Stimulated activated CD4-positive, alpha-beta T cell treated with anti-CD3 and anti-CD28 coated beads, Interleukin-15, amount 100 ng/mL, for 48 hours (primary cell): ENCODE measurements at regions not wholly inside any gene's neighbourhood (a gene's known extent, or its start where the extent isn't known, plus 50 kb on each side); places are given as distances from the start of the nearest gene placed in this dataset.
"Not testable (repeated sequence)": the region's sequence is repeated elsewhere in the genome, so short reads cannot be mapped to it uniquely, and the experiment has no call there.

Experiments used
- DNase-seq, 2 donors: peaks; one replicate each; pipeline ENCODE4 v3.0.0-alpha.2; 2020; ENCODE audit warnings: low read depth in 2 of 2

DNA sequence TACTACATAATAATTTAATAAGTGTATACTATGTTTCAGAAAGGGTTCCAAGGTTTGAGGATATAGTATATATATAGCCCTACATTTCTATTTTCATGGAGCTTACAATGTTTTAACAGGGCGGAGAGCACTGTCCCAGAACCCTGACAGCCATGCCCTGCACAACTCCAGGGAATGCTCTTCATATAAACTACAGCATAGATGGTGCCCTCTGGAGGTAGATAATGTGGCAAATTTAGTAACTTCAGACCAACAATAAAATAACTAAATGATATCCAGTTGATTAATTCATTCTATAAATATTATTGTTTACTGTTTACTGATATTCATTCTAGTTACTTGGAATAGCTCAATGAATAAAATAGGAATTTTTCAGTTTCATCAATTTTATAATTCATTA lies 693.7 kb upstream of the CCDC179 start:
- no peak for DNase-seq

GRCh38 chr11:23555085-23555484 lies 694.8 kb upstream of the CCDC179 start:
- DNase-seq = no peak

- DNase-seq = no peak
These were observed 696.0 kb upstream of the CCDC179 start for GRCh38 chr11:23556163-23556750.

GRCh38 chr11:23563591-23563990 lies 703.3 kb upstream of the CCDC179 start:
- no peak for DNase-seq

DNA sequence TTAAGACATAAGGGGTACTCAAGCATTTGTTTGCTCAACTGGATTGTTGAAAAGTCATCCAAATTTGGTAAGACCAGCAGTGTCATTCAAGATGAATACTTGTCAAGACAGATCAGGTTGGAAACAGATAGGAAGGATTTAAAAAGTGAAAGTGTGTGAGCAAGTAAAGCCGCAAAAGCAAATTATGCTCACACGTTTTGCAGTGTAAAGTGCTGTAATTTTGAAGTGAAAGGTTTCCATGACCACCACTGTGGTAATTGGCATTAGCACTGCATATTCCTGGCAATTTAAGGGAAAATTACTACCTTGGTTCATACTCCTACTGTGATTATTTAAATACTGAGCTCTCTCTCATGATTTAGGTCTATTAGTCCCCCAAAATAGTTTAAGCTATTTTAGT lies 704.1 kb upstream of the CCDC179 start:
- DNase-seq = no peak

GRCh38 chr11:23569134-23569533 lies 708.9 kb upstream of the CCDC179 start:
- no peak for DNase-seq

- no peak for DNase-seq
These were observed 709.3 kb upstream of the CCDC179 start for GRCh38 chr11:23569547-23569946.

GRCh38 chr11:23570828-23571227 lies 710.6 kb upstream of the CCDC179 start:
- DNase-seq = no peak

- no peak for DNase-seq
These were observed 713.2 kb upstream of the CCDC179 start for GRCh38 chr11:23573429-23573828.

- no peak for DNase-seq
These were observed 713.9 kb upstream of the CCDC179 start for GRCh38 chr11:23574149-23574548.

DNA sequence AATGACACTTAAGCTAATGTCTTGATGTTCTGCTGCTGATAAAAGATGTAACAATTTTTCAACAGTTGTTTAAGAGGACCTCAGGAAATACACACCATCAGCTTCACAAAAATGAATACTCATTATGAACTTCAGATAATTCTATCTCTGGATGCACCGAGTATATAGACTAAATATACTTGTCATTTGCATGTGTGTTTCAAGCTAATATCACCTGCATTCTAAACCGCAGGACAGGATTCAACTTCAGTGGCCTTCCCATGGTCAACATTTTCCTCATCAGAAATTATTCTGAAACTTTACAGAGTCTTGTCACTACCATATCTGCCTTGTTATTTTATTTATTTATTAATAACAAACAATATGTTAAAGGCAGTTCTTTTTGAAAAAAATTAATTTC lies 717.0 kb upstream of the CCDC179 start:
- no peak for DNase-seq

DNA sequence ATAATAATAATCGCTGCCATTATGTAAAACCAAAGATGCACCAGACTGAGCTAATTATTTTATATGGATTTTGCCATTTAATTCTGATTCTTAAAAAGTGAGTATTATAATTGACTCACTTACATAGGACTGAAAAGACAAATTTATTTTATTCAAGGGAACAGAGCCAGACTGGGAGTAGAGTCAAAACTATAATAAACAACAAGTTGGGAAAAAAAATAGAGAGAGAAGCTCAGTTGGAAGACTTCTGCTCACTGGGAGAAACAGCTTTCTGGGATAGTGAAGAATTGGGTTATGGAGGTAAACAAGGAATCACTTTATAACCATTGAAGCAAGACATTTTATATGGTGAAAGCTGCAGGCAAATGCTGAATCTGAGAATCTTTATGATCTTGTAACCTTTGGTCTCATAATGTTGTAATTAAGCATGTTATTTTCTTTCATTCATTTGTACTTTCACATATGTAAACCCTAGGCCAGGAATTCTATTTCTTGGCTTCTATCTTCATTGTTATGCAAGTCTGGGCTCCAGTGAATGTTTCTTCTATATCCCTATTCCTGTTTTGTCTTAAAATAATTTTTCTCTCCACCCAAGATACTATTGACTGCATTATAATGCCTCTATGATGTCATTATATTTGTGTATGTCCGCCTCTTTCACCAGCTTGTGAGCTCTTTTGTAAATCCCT lies 725.3 kb upstream of the CCDC179 start:
- no peak for DNase-seq

DNA sequence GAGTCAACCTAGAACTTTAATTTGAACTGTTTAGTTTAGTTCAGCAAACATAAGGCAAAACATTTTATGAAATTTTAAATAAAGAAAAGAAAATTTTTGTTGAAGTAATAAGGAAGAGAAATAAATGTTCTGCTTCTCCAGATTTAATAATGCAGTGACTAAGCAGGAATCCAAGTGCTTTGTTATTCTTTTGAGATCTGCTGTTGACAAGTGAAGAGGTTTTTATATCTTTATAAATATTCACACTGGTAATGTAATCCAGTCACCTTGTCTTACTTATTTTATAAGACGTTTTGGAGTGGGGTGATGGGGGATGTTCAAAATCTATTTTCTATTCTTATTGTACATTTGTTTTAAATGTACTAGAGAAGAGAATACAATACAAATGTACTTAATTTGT lies 725.9 kb upstream of the CCDC179 start:
- DNase-seq = no peak

GRCh38 chr11:23590596-23591308 lies 730.5 kb upstream of the CCDC179 start:
- no peak for DNase-seq

DNA sequence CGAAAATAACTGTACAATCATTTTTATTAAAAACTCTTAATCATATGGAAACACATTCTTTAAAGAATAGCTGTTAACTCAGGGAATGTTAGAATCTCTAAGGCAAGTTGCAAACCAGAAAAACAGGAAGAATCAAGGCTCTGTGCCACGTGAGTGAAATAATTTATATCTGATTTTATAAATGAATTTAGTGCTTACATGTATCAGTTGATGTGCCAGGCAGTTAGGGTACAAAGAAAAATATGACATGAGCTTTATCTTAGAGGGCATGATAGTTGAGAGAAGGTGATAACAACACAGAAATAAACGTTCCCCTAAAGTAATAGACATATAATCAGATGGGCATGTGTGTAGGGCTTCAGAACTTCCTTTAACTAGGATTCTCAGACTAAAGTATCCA lies 734.5 kb upstream of the CCDC179 start:
- no peak for DNase-seq

- DNase-seq = no peak
These were observed 744.7 kb upstream of the CCDC179 start for GRCh38 chr11:23604966-23605365.

DNA sequence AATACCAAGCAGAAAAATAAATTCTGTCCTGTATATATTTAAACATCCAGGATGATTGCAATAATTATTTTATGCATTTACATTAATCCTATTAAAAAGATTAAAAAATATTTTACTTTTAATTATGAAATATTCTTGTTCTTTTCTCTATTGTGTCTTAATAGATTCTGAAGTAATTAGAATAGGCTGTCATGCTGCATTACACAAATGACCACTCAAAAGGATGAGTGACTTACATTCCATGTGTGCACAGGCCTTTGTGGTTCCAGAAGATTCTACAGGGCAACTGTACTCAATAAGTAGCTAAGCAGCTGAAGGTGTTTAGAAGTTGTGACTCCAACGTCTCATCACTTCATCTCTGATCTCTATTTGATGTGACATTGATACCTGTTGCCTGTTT lies 745.9 kb upstream of the CCDC179 start:
- no peak for DNase-seq

DNA sequence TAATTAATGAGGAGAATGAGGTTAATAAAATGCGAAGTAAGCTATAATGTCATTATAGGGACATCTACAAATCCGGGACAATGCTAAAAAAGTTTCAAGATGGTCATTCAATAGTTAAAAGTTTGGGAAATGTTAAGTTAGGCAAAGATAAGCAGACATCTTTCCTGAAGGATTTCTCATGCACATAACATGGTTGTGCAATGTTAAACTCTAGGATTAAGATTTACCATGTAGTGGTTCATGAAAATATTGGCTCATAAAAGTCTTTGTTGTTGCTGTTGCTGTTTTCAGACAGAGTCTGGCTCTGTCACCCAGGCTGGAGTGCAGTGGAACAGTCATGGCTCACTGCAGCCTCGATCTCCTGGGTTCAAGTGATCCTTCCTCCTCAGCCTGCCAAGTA lies 751.5 kb upstream of the CCDC179 start:
- DNase-seq = no peak

DNA sequence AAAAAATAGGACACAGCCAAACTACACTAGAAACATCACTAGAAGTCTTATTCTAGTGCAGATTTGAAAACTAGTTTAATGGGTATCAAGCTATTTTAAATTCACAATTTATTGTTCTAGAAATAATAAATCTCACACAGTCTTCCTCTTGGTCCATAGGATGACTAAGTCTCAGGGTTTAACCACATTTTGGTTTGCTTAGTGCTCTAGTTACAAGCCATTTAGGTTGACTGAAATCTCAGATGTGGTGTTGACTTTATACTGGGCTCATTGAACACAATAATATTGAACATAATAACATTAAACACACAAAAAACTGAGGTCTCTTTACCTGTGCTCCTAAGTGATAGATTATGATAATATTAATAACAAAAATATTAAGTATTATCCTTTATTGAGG lies 760.3 kb upstream of the CCDC179 start:
- DNase-seq = no peak

DNA sequence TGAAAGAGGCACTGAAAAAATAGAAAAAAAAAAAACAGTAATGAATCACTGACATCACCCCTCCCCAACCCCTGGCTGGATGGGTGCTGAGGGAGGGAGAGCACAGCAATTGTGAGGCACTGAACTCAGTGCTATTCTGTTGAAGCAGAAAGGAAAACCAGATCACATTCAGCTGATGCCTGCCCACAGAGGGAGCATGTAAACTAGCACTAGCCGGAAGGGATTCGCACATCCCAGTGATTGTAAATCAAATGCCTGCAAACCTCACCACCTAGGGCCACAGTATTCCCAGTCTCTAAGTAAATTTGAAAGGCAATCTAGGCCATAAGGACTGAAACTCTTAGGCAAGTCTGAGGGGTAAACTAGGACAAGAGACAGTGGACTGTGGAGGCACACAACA lies 772.0 kb upstream of the CCDC179 start:
- no peak for DNase-seq

DNA sequence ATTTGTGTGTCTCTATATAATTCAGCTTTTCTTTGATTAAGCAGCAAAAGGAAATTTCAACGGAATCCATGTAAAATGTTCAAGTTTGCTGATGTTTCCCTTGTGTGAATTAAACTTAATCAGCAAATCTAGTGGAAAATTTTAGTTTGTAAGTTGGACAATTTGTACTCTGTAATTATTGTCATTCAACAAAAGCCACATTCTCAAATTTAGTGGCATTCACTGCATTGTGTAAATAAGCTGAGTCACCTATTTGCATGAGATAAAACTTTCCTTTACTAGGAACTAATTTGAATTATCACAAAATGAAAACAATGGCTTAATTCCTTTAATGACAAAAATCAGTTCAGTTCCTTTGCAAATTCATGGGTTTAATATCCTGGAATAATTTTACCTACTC lies 784.2 kb upstream of the CCDC179 start:
- DNase-seq = no peak

DNA sequence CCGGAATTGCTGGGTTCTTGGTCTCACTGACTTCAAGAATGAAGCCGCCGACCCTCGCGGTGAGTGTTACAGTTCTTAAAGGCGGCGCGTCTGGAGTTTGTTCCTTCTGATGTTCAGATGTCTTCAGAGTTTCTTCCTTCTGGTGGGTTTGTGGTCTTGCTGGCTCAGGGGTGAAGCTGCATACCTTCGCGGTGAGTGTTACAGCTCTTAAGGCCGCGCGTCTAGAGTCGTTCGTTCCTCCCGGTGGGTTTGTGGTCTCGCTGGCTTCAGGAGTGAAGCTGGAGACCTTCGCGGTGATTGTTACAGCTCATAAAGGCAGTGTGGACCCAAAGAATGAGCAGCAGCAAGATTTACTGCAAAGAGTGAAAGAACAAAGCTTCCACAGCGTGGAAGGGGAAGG lies 792.1 kb upstream of the CCDC179 start:
- DNase-seq = not testable (repeated sequence)

- no peak for DNase-seq
These were observed 792.9 kb upstream of the CCDC179 start for GRCh38 chr11:23653071-23653675.
